GM19238 (cell line): ENCODE measurements at regions not wholly inside any gene's neighbourhood (a gene's known extent, or its start where the extent isn't known, plus 50 kb on each side); places are given as distances from the start of the nearest gene placed in this dataset.

Experiments used
- DNase-seq: peaks from one replicate; pipeline ENCODE4 v3.0.0; 2011; ENCODE audit warnings: low spot score; ENCODE audit not compliant: insufficient read length

- no peak for DNase-seq
These were observed 63.7 kb upstream of the STEAP1B start for GRCh38 chr7:22563621-22564241.

GRCh38 chr7:22563032-22563501, 63.1 kb upstream of the STEAP1B start:
- DNase-seq = no peak

GRCh38 chr7:22561895-22562593, 62.1 kb upstream of the STEAP1B start:
- no peak for DNase-seq

- DNase-seq = no peak
These were observed 61.4 kb upstream of the STEAP1B start for GRCh38 chr7:22561321-22561811.

- peak; percentile 45 for DNase-seq
These were observed 60.0 kb upstream of the STEAP1B start for GRCh38 chr7:22559829-22560489.

- DNase-seq = no peak
These were observed 57.2 kb upstream of the STEAP1B start for GRCh38 chr7:22557167-22557566.

- DNase-seq = no peak
These were observed 55.5 kb upstream of the STEAP1B start for GRCh38 chr7:22555476-22555875.

GRCh38 chr7:22554184-22554583, 54.2 kb upstream of the STEAP1B start:
- DNase-seq = no peak

- no peak for DNase-seq
These were observed 52.0 kb upstream of the STEAP1B start for GRCh38 chr7:22551768-22552513.

GRCh38 chr7:22550514-22551030, 50.6 kb upstream of the STEAP1B start:
- DNase-seq = no peak

- no peak for DNase-seq
These were observed 49.9 kb upstream of the STEAP1B start for GRCh38 chr7:22549667-22550513.
